Mesodermal cell (in vitro differentiated cells): ENCODE measurements at regions not wholly inside any gene's neighbourhood (a gene's known extent, or its start where the extent isn't known, plus 50 kb on each side); places are given as distances from the start of the nearest gene placed in this dataset.

ENCODE experiments used
- H3K27ac ChIP-seq: 2 replicates; pipeline ENCODE4 v1.7.0; 2013; ENCODE audit warnings: mild to moderate bottlenecking, low read depth, low read length, moderate library complexity; ENCODE audit not compliant: severe bottlenecking
- H3K36me3 ChIP-seq: 2 replicates; pipeline ENCODE4 v1.7.1; 2013; ENCODE audit warnings: mild to moderate bottlenecking, low read length, moderate library complexity; ENCODE audit not compliant: control insufficient read depth, insufficient read depth
- H3K4me1 ChIP-seq: one replicate; pipeline ENCODE4 v1.7.1; 2013; ENCODE audit warnings: mild to moderate bottlenecking, low read length; ENCODE audit not compliant: insufficient read depth, control insufficient read depth, poor library complexity, severe bottlenecking
- H3K4me3 ChIP-seq: 2 replicates; pipeline ENCODE4 v1.7.0; 2013; ENCODE audit warnings: low read length, control low read depth, mild to moderate bottlenecking; ENCODE audit not compliant: insufficient read depth, poor library complexity, severe bottlenecking; ENCODE audit errors: extremely low read depth
- H3K9me3 ChIP-seq: 2 replicates; pipeline ENCODE4 v1.7.1; 2013; ENCODE audit warnings: mild to moderate bottlenecking, low read length, moderate library complexity; ENCODE audit not compliant: control insufficient read depth
- WGBS, 2 experiments: methylation state at CpG; one replicate each; pipeline ENCODE4 v1.1.5; 2013; ENCODE audit warnings: missing lambda C conversion rate in 2 of 2; ENCODE audit not compliant: insufficient coverage in 2 of 2; 5-methylcytosine and 5-hydroxymethylcytosine counted together

DNA sequence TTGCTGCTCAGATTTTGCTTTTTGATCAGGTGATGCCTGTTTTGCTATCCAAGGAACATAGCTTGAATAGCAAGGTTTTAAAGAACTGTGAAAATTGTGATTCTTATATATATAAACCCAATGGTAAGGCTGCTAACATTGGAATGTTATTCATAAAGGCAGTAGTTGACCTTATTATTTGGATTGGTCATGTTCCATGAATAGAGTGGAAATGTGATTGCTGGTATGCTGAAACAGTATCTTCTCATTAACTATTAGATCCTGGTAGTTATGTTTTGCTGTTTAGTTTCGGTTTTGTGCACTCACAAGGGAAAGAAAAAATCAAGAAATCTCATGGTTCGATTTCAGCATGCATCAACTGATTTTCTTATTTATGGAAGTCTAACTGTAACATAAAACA is 78.7 kb upstream of the NPHP3 start:
- no peak overlapping the region for H3K4me3 ChIP-seq
- peaks cover 10% of the 10 kb centered on the region for H3K4me1 ChIP-seq
- no peaks in the 10 kb centered on the region for H3K9me3 ChIP-seq
- H3K27ac ChIP-seq, result no peak overlapping the region
- no peaks in the 10 kb centered on the region for H3K36me3 ChIP-seq
- WGBS, 2 experiments, result 60% methylated on average over 1 of the region's 2 CpGs; no CpG with 5 or more reads in 1 of the 2 experiments

GRCh38 chr3:132790806-132791205 is 68.6 kb upstream of the NPHP3 start:
- Histone ChIP-seq H3K9me3 (no peaks in the 10 kb centered on the region), H3K36me3 (no peaks in the 10 kb centered on the region), H3K4me3 (no peak overlapping the region), H3K4me1 (no peaks in the 10 kb centered on the region), H3K27ac (no peak overlapping the region)

DNA sequence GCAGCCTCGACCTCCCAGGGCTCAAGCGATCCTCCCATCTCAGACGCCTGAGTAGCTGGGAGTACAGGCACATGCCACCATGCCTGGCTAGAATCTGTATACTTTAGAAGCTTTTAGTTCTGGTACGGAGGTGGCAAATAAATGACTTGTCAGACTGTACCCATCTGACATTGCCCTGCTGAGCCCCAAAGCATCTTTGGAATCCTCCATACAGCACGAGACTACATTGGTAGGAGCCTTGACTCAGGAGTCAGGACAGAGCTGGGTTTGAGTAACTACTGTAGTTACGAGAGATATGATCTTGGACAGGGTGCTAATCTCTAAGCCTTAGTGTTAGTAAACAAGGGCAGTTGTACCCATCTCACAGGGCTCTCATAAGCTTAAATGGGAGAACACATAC is 67.8 kb upstream of the NPHP3 start:
- Histone ChIP-seq H3K4me1 (no peaks in the 10 kb centered on the region), H3K27ac (no peak overlapping the region), H3K36me3 (no peaks in the 10 kb centered on the region), H3K9me3 (no peaks in the 10 kb centered on the region), H3K4me3 (no peak overlapping the region)
- WGBS, 2 experiments, result 96 to 100% methylated on average over 4 to 5 of the region's 6 CpGs

- no peaks in the 10 kb centered on the region for H3K36me3 ChIP-seq
- no peak overlapping the region for H3K4me3 ChIP-seq
- H3K4me1 ChIP-seq, result peaks cover 6% of the 10 kb centered on the region
- H3K9me3 ChIP-seq, result no peaks in the 10 kb centered on the region
- no peak overlapping the region for H3K27ac ChIP-seq
These were observed 66.1 kb upstream of the NPHP3 start for GRCh38 chr3:132788301-132788671.

DNA sequence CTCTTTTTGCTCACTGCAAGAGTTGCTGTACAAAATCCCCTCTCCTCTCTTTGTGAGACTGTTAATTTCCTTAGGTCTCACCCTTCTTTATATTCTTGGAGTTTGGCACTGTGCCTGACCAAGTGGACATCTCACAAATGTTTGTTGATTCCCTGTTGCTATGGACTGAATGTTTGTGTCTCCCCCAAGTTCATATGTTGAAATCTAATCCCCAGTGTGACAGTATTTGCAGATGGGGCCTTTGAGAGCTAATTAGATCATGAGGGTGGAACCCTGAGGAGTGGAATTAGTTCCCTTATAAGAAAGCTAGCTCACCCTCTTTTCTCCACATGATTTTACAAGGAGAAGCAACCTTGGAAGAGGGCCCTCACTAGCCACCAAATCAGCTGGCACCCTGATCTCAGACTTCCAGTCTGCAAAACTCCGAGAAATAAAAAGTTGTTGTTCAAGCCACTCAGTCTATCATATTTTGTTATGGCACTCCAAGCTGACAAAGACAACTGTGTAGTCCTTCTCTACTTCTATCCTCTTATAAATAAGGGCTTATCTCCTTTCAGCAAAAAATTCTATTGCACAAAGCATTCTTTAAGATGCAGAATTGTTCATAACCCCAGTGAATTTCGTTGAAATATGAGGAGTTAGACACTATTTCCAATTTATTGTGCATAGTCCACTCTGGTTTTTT is 65.5 kb upstream of the NPHP3 start:
- H3K9me3 ChIP-seq, result no peaks in the 10 kb centered on the region
- H3K36me3 ChIP-seq, result no peaks in the 10 kb centered on the region
- 58 to 71% methylated on average over 1 to 2 of the region's 2 CpGs for WGBS, 2 experiments
- H3K4me1 ChIP-seq, result peaks cover 11% of the 10 kb centered on the region
- no peak overlapping the region for H3K27ac ChIP-seq
- no peak overlapping the region for H3K4me3 ChIP-seq

DNA sequence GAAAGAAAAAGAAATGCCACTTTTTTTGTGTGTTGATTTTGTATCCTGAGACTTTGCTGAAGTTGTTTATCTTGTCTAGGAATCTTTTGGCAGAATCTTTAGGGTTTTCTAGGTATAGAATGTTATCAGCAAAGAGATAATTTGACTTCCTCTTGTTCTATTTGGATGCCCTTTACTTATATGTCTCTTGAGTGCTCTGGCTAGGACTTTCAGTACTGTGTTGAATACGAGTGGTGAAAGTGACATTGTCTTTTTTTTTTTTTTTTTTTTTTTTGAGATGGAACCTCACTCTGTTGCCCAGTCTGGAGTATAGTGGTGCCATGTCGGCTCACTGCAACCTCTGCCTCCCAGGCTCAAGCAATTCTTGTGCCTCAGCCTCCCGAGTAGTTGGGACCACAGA is 64.7 kb upstream of the NPHP3 start:
- no peak overlapping the region for H3K27ac ChIP-seq
- no peak overlapping the region for H3K4me3 ChIP-seq
- peaks cover 12% of the 10 kb centered on the region for H3K4me1 ChIP-seq
- H3K9me3 ChIP-seq, result no peaks in the 10 kb centered on the region
- 100% methylated on average over 2 of the region's 3 CpGs; no CpG with 5 or more reads in 1 of the 2 experiments for WGBS, 2 experiments
- no peaks in the 10 kb centered on the region for H3K36me3 ChIP-seq

- Histone ChIP-seq H3K9me3 (no peaks in the 10 kb centered on the region), H3K4me3 (no peak overlapping the region), H3K36me3 (no peaks in the 10 kb centered on the region), H3K27ac (no peak overlapping the region), H3K4me1 (peaks cover 12% of the 10 kb centered on the region)
- WGBS, 2 experiments, result 88 to 100% methylated on average over 1 of the region's 3 CpGs
These were observed 63.1 kb upstream of the NPHP3 start for GRCh38 chr3:132785292-132785691.

GRCh38 chr3:132784502-132785025 is 62.4 kb upstream of the NPHP3 start:
- Histone ChIP-seq H3K4me1 (peaks cover 12% of the 10 kb centered on the region), H3K9me3 (no peaks in the 10 kb centered on the region), H3K27ac (no peak overlapping the region), H3K36me3 (no peaks in the 10 kb centered on the region), H3K4me3 (no peak overlapping the region)
- WGBS, 2 experiments, result 100% methylated on average over 1 of the region's 1 CpG; no CpG with 5 or more reads in 1 of the 2 experiments

DNA sequence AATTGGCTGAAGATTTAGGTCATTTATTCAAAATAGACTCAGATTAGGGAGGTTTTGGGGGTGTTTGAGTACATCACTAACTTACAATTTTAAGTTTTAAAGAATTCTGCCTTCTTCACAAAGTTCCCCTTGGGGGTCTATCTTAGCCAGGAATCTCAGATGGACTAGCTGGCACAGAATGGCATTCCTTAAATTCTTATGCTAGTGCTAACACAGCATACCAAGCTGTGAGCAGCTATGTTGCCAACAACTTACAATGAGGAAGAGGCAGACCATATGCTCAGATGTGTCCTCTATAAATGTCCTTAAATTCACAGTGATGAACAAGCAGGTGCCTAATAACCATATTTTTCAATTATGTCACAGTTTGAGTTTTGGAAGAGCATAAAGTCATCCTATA is 60.9 kb upstream of the NPHP3 start:
- H3K27ac ChIP-seq, result no peak overlapping the region
- no peaks in the 10 kb centered on the region for H3K36me3 ChIP-seq
- H3K4me1 ChIP-seq, result peaks cover 12% of the 10 kb centered on the region

GRCh38 chr3:132781922-132782321 is 59.7 kb upstream of the NPHP3 start:
- Histone ChIP-seq H3K36me3 (no peaks in the 10 kb centered on the region), H3K9me3 (no peaks in the 10 kb centered on the region), H3K4me3 (no peak overlapping the region), H3K27ac (no peak overlapping the region), H3K4me1 (peaks cover 12% of the 10 kb centered on the region)
- no CpG with 5 or more reads among the region's 1 CpG for WGBS, 2 experiments

More for the DNA sequence above, 60.9 kb upstream of the NPHP3 start:
- no peak overlapping the region for H3K4me3 ChIP-seq
- no peaks in the 10 kb centered on the region for H3K9me3 ChIP-seq

DNA sequence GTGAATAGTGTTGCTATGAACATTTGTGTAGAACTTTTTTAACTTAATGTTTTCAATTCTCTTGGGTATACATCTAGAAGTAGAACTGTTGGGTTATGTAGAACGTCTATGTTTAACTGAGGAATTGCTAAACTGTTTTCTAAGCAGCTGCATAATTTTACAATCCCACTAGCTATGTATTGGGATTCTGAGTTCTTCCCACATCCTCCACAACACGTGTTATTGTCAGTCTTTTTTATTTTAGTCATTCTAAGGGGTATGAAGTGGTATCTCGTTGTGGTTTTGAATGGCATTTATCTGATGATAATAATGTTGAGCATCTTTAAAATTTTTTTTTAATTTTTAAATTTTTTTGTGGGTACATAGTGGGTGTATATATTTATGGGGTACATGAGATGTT is 55.0 kb upstream of the NPHP3 start:
- WGBS, 2 experiments, result 80% methylated on average over 1 of the region's 3 CpGs; no CpG with 5 or more reads in 1 of the 2 experiments
- Histone ChIP-seq H3K36me3 (no peaks in the 10 kb centered on the region), H3K27ac (no peak overlapping the region), H3K9me3 (no peaks in the 10 kb centered on the region), H3K4me3 (no peak overlapping the region), H3K4me1 (no peaks in the 10 kb centered on the region)
